ENCODE measurements at regions not wholly inside any gene's neighbourhood (a gene's known extent, or its start where the extent isn't known, plus 50 kb on each side); places are given as distances from the start of the nearest gene placed in this dataset.
A peak's percentile ranks its signal among the peaks of the same experiment; 100 is the strongest.
"Not testable (repeated sequence)": the region's sequence is repeated elsewhere in the genome, so short reads cannot be mapped to it uniquely, and the experiment has no call there.

DNA sequence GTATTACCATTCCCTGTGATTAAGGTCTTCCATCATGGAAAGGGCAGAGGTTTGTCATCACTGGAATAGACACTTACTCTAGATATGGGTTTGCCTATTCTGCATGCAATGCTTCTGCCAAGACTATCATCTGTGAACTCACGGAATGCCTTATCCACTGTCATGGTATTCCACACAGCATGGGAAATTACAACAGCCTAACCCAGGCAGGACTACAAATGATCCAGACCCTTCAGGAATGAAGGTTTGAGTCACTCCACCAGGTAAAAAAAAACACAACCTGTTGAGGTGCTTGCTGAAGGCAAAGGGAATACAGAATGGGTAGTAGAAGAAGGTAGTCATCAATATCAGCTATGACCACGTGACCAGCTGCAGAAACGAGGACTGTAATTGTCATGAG lies 89.0 kb upstream of the RANBP6 start:
- DNase-seq (ENCODE audit: low read depth): not testable (repeated sequence)

GRCh38 chr9:6103911-6104310 lies 88.5 kb upstream of the RANBP6 start:
- not testable (repeated sequence) for DNase-seq (ENCODE audit: low read depth)

- not testable (repeated sequence) for DNase-seq (ENCODE audit: low read depth)
Measured at GRCh38 chr9:6102336-6102987, 87.0 kb upstream of the RANBP6 start.

- not testable (repeated sequence) for DNase-seq (ENCODE audit: low read depth)
Measured at GRCh38 chr9:6101725-6102124, 86.3 kb upstream of the RANBP6 start.

DNA sequence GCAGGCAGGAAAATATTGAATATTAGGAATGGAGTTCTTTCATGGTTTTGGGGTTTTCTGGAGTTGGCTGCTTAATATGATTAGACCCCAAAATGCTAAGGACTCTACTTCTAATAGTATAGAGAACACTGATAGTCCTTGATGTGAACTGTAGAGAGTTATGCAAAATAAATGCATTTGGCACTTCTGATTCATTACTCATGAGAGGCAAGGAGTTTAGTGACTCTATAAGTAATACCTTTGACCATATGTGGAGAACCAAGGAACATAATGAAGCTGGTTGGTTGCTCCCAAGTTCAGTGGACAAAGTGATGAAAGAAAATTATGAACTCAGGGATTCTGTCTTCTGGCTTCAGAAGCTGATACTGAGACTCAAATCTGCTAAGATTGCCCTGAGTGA lies 83.9 kb upstream of the RANBP6 start:
- not testable (repeated sequence) for DNase-seq (ENCODE audit: low read depth)

- DNase-seq (ENCODE audit: low read depth): no peak
Measured at GRCh38 chr9:6098431-6098830, 83.0 kb upstream of the RANBP6 start.

DNA sequence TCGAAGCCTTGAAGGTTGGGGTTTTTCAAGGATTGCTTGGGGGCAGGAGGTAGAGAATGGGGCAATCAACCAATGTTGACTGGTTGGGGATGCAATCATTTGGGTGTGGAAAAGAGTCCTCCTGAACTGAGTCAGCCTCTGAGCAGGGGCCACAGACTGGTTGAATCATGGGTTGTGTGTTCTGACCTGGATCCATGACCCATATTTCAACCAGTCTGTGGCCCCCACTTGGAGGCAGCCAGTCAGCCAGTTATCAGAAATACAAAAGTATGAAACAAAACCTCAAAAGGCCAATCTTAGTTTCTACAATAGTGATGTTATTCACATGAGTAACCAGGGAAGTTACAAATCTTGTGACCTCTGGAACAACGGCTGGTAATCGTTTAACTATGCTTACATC lies 81.4 kb upstream of the RANBP6 start:
- no peak for DNase-seq (ENCODE audit: low read depth)

DNA sequence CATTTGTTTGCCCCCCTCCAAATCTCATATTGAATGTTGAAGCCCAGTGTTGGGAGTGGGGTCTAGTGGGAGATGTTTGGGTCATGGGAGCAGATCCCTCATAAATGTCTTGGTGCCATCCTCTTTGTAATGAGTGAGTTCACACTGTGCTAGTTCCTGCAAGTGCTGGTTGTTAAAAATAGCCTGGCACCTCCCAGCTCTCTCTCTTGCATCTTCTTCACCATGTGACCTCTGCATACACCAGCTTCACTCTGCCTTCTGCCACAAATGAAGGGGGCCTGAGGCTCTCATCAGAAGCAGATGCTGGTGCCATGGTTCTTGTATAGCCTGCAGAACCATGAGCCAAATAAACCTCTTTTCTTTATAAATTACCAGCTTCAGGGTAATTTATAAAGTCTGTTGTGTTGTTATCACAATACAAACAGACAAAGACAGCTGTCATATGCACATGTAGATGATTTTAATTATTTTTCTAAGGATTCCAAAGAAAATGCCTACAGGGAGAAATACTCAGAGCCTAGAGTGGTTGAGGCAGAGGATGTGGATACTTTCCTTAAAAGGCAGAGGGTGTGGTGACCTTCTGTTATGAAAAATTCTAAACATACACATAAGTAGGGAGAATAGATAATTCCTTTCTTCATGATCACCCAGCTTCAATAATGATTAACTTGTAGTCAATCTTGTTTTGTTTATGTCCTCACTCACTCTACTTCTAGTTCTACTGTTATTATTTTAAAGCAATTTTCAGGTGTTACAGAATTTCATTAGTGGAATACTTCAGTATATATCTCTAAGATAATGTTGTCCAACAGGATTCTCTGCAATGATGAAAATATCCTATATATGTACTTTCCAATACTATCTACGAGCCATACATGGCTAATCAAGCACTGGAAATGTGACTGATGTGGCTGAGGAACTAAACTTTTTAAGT lies 75.1 kb upstream of the RANBP6 start:
- peak; percentile 29 for DNase-seq (ENCODE audit: low read depth)

DNA sequence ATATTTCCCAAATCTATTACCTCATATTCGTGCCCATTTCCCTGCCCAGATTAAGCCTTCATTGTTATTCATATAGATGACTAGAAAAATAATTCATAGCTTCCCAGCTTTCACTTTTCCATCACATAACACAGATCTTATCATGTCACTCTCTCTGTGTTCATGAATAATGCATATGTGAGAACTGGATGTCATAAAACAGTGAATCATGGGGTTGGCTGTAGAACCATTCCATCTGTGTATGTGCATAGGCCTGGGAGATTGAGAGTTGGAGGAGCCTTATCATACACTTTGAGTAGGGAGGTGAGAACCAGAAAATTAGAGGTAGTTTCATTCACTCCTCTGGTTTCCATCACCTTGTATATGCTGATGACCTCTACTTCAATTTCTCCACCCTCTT lies 73.9 kb upstream of the RANBP6 start:
- DNase-seq (ENCODE audit: low read depth): no peak

GRCh38 chr9:6086006-6086655 lies 70.7 kb upstream of the RANBP6 start:
- peak; percentile 69 for DNase-seq (ENCODE audit: low read depth)

- peak; percentile 91 for DNase-seq (ENCODE audit: low read depth)
Measured at GRCh38 chr9:6080154-6080716, 64.8 kb upstream of the RANBP6 start.

- no peak for DNase-seq (ENCODE audit: low read depth)
Measured at GRCh38 chr9:6079386-6079785, 64.0 kb upstream of the RANBP6 start.

DNA sequence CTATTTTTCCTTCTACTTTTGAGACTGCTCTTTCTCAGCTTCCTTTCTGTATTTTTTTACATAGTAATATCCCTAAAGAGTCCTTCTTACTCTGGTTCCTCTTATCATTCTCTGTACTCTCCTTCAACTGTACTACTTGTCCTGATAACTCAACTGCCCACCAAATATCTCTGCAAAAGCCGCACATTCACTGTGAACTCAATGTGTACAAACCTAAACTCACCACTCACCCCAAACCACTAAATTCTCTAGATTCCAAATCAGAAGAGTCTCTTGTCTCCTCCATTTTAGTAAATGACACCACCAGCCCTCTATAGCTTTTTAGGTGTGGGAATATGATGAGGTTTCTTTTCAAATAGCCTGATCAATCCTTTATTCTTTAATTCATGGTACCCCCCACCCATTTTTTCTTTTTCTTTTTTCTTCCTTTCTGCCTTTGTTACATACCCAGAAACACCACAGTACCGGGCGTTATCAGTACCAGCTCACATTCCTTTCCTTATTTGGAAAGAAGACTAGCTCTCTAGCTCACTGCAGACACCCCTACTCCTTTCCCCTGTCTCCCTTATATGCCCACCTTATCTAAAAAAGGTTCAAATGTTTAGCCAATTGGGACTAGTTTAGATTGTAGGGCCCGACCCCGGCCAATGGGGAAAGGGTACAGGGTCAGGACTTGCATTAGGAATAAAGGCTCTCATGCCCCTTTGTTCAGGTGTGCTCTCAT lies 63.1 kb upstream of the RANBP6 start:
- no peak for DNase-seq (ENCODE audit: low read depth)

DNA sequence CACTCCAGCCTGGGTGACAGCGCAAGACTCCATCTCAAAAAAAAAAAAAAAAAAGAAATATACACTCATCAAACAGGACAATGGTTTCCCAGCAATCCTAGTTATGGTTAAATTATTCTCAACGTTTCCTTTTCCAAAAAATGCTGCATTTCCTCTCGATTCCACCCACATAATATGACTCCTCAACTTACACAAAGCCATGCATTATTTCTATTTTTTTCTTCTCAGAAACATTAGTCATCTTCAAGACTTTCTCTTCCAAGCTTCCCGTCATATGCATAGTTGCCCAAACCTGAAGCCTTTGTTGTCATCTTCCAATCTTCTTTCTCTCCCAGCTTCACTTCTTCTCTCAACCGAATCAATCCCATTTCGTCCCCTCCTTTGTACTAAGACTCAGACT lies 61.4 kb upstream of the RANBP6 start:
- no peak for DNase-seq (ENCODE audit: low read depth)

- DNase-seq (ENCODE audit: low read depth): no peak
Measured at GRCh38 chr9:6073731-6074130, 58.3 kb upstream of the RANBP6 start.

- no peak for DNase-seq (ENCODE audit: low read depth)
Measured at GRCh38 chr9:6072865-6073264, 57.4 kb upstream of the RANBP6 start.

DNA sequence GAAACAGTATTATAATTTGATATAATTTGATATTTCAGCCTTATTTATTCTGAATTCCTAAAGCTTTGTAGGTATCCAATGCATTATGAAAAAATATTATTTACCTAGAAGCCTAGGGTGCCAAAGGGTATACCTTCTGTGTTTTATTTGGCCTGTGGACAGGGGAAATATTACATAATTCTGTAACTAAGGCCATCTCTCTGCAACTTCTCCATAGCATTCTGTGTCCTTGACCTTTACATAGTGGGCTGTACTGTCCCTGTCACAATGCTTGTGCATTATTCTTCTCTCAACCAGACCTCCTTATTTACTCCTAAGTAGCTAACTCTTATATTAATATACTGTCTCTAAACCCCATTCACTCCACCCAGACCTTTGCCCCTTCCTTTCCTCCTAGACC lies 57.0 kb upstream of the RANBP6 start:
- DNase-seq (ENCODE audit: low read depth): no peak

DNA sequence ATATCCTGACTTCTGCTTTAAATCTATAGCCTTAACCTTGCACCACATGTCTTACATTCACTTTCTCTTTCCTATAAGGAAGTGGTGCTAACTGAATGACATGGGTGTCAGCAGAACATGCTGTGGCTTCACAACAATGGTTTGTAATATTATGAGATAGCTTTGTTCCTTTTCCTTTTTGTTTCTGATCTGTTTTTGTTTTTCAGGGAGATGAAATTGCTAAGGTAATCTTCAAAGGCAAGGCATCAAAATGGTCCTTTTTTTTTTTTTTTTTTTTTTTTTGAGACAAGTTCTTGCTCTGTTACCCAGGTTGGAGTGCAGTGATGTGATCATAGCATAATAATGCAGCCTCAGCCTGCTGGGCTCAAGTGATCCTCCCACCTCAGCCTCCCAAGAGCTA lies 53.6 kb upstream of the RANBP6 start:
- DNase-seq (ENCODE audit: low read depth): no peak

GRCh38 chr9:6067426-6067825 lies 52.0 kb upstream of the RANBP6 start:
- DNase-seq (ENCODE audit: low read depth): no peak
